HUES6 (cell line): ENCODE measurements at regions not wholly inside any gene's neighbourhood (a gene's known extent, or its start where the extent isn't known, plus 50 kb on each side); places are given as distances from the start of the nearest gene placed in this dataset.

Source experiments
- H3K27ac ChIP-seq: 2 replicates; pipeline ENCODE4 v1.7.0; 2013; ENCODE audit warnings: low read depth, mild to moderate bottlenecking, low read length, inconsistent platforms
- H3K27me3 ChIP-seq: 2 replicates; pipeline ENCODE4 v1.6.1; 2013; ENCODE audit warnings: low read length; ENCODE audit not compliant: control insufficient read depth, insufficient read depth
- H3K36me3 ChIP-seq: 2 replicates; pipeline ENCODE4 v1.6.1; 2013; ENCODE audit warnings: low read length; ENCODE audit not compliant: control insufficient read depth, insufficient read depth
- H3K4me1 ChIP-seq: 2 replicates; pipeline ENCODE4 v1.6.1; 2013; ENCODE audit warnings: low read length; ENCODE audit not compliant: control insufficient read depth, insufficient read depth
- H3K4me3 ChIP-seq: 2 replicates; pipeline ENCODE4 v1.5.1; 2013; ENCODE audit warnings: low read depth, low read length
- H3K9ac ChIP-seq: one replicate; pipeline ENCODE4 v1.6.1; 2013; ENCODE audit warnings: mild to moderate bottlenecking, low read length
- H3K9me3 ChIP-seq: 2 replicates; pipeline ENCODE4 v1.6.1; 2013; ENCODE audit warnings: low read depth, low read length; ENCODE audit not compliant: control insufficient read depth, insufficient read depth

DNA sequence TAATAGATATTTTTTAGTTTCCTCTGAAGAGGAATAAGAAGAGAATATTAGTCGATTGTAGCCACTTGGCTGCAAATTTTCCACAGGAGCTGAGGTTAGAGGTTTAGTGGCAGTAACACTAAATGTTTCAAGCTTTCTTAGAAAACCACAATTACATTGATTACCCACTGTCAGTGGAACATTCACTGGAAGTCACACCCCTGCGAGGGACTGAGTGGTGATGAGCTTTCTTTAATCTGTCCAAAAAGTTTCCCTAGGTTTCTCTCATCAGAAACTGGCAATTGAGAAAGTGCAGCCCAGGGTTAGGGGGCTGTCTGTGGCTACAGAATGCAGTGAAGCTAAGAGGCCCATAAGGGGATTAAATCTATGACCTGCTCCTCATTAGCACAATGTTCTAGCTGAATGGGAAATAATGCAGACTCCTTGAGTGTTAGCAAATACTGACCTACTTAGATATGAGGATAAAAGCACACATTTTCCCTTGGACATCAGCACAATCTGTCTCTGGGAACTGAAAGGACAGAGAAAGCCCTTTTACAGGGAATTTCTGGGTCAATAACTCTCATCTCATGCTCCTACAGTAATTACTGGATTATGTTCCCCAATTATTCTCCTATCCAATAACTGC, 189.5 kb downstream of the FAM76B start:
- H3K9me3 ChIP-seq, result no peaks in the 10 kb centered on the region
- H3K27ac ChIP-seq, result no peak overlapping the region
- H3K4me3 ChIP-seq, result no peak overlapping the region
- no peaks in the 10 kb centered on the region for H3K4me1 ChIP-seq
- H3K36me3 ChIP-seq, result no peaks in the 10 kb centered on the region
- no peaks in the 10 kb centered on the region for H3K27me3 ChIP-seq
- no peak overlapping the region for H3K9ac ChIP-seq

DNA sequence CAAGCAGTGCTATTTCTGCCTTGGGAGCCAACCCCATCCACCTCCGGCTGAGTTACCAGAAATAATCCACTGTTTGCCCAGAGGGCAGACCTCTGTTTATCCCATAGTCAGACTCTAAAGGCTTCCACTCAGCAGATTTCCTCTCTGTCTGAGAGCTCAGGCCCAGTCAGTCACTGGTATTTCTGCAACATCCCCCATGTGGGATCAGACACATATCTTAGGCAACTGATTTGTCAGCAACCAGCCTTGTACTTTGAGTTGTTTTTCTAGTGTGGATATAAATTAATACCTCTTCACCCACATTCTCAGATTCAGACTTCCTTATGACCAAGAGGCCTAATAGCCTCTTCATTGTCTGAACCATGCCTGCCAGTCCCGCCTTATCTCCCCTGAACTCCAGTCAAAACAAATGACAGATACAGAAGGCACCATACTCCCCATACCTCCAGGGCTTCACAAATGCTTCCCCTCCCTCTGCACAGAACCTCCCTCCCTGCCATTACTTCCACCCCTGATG, 193.6 kb downstream of the FAM76B start:
- Histone ChIP-seq H3K9me3 (no peaks in the 10 kb centered on the region), H3K27ac (no peak overlapping the region)

DNA sequence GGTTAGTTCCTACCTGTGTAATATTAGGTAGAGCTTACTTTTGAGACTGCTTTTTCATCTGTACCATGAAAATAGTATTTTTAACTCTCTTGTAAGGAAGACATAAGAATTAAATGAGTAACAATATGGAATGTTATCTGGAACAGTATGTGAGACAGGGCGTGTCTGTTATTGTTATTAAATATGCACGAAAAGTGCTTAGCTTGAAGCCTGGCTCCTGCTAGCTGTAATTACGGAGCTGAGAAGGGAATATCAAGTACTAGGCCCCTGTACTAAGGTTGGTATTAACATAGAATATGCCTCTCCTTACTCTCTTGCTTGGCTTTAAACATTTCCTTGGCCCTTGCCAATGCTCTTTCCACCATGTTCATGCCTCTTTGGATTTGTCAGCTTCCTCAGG, 194.0 kb downstream of the FAM76B start:
- Histone ChIP-seq H3K9me3 (no peaks in the 10 kb centered on the region), H3K27ac (no peak overlapping the region), H3K4me1 (peaks cover 9% of the 10 kb centered on the region; the same call in 1 of the 2 replicates), H3K4me3 (no peak overlapping the region), H3K9ac (no peak overlapping the region), H3K36me3 (no peaks in the 10 kb centered on the region), H3K27me3 (no peaks in the 10 kb centered on the region)

More for the DNA sequence above, 193.6 kb downstream of the FAM76B start:
- Histone ChIP-seq H3K4me1 (peaks cover 9% of the 10 kb centered on the region; the same call in 1 of the 2 replicates), H3K27me3 (no peaks in the 10 kb centered on the region), H3K9ac (no peak overlapping the region), H3K4me3 (no peak overlapping the region), H3K36me3 (no peaks in the 10 kb centered on the region)

DNA sequence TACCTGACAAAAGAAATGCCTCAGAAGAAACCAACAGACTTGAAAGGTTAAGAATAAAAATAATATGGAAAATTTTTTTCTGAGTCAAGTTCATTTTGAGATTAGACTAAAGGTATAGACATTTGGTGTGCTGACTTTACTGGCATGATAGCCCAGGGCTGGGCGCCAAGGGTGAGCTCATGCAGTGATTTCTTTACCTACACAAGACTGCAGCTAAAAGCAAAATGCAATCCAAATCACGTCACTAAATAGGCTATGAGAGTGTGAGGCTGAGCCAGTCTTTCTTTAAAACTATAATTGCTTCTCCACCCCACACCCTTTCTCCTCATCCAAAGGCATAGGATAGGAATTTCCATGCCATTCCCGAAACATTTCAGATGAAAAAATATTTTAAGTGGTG, 196.5 kb downstream of the FAM76B start:
- no peak overlapping the region for H3K27ac ChIP-seq

DNA sequence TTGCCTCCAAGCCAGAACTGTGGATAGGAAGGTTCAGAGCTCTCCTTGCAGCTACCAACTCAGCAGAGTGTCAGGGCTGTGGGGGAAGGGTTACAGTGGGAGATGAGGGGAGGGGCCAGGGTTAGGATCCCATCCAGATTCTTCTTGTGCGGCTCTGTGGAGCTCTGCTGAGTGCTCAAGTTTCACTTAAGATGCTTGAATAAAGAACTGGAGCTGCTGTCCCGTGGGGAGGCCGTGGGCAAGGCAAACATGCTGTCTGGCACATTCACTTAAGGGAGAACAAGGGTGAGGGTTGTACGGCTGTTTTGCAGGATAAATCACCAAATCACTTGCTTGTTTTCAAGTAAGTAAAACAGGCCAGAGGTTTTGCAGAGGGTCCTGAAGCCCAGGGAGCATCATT, 197.1 kb downstream of the FAM76B start:
- no peak overlapping the region for H3K4me3 ChIP-seq
- no peaks in the 10 kb centered on the region for H3K36me3 ChIP-seq
- H3K9me3 ChIP-seq, result no peaks in the 10 kb centered on the region

More for the DNA sequence above, 196.5 kb downstream of the FAM76B start:
- no peaks in the 10 kb centered on the region for H3K27me3 ChIP-seq
- H3K9me3 ChIP-seq, result no peaks in the 10 kb centered on the region
- H3K9ac ChIP-seq, result no peak overlapping the region
- H3K36me3 ChIP-seq, result no peaks in the 10 kb centered on the region
- H3K4me1 ChIP-seq, result peaks cover 9% of the 10 kb centered on the region; the same call in 1 of the 2 replicates
- no peak overlapping the region for H3K4me3 ChIP-seq

DNA sequence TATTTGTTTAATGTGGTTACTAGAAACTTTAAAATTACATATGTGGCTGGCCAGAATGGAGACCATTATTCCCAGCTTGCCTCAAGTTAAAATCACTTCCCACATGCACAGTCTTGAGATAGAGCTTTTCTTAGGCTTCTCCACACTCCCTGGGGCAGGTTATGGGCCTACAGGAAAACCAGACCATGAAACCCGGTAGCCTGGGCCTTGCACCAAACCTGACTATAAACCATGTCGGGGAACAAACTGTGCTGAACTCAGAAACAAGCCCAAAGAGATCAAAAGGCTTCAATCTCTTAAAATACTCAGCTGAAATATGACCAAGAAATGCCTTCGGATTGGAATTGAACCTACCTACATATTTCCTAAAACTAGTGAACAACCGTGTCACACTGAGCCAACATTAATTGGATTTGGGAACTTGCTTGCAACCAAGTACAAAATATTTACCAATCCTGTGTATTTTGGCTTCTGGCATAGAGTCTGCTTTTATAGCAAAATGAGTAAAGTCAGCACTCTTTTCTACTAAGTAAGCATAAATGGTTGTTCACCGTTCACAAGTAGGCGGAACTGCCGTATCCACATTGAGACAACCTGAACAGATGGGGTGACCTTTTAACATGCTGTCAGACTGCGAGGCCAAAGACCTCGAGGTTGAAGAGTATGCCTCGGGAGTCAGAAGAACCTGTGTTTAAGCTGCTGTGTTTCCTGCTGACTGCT, 199.5 kb downstream of the FAM76B start:
- no peaks in the 10 kb centered on the region for H3K9me3 ChIP-seq
- H3K9ac ChIP-seq, result no peak overlapping the region
- H3K36me3 ChIP-seq, result no peaks in the 10 kb centered on the region
- no peak overlapping the region for H3K4me3 ChIP-seq
- H3K4me1 ChIP-seq, result peaks cover 9% of the 10 kb centered on the region; the same call in 1 of the 2 replicates
- H3K27ac ChIP-seq, result no peak overlapping the region
- no peaks in the 10 kb centered on the region for H3K27me3 ChIP-seq

More for the DNA sequence above, 197.1 kb downstream of the FAM76B start:
- Histone ChIP-seq H3K27ac (no peak overlapping the region), H3K9ac (no peak overlapping the region), H3K4me1 (peaks cover 9% of the 10 kb centered on the region; the same call in 1 of the 2 replicates), H3K27me3 (no peaks in the 10 kb centered on the region)

DNA sequence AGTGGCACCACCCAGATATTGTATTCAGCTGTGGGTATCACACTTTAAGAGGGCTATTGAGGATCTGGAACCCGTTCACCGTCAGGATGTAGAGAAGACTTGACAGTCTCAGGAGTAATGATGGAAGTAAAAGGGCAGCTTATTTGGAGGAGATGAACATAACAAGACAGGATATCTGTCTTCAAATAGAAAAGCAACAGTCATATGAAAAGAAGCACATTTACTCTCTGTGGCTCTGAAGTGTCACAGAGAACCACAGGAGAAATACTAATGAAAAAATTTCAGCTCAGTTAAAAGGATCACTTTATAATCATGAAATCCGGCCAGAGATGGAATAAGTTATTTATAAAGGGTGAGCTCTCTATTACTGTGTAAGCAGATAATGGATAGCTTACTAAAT, 200.8 kb downstream of the FAM76B start:
- Histone ChIP-seq H3K9me3 (no peaks in the 10 kb centered on the region), H3K4me1 (peaks cover 9% of the 10 kb centered on the region; the same call in 1 of the 2 replicates), H3K27me3 (no peaks in the 10 kb centered on the region), H3K27ac (no peak overlapping the region), H3K36me3 (no peaks in the 10 kb centered on the region), H3K4me3 (no peak overlapping the region), H3K9ac (no peak overlapping the region)

DNA sequence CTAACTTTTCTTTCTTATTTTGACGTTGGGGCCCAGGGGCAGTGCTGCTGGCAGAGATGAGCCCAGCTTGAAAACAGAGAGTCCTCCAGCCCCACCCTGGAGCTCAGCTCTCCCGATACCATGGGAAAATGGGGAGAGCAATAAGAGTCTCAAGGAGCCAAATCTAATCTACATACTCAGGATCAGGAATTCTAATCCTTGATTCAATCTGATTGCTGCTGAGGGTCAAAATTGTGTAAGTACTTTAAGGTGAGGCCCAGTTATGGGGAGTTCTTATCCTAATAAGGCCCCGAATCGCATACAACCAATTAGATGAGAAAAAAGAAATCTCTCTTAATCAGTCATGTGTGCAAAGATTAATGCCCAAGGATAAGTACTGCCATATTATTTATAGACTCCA, 202.9 kb downstream of the FAM76B start:
- H3K27me3 ChIP-seq, result no peaks in the 10 kb centered on the region
- no peak overlapping the region for H3K4me3 ChIP-seq
- no peak overlapping the region for H3K27ac ChIP-seq
- no peaks in the 10 kb centered on the region for H3K4me1 ChIP-seq
- H3K36me3 ChIP-seq, result no peaks in the 10 kb centered on the region
- no peaks in the 10 kb centered on the region for H3K9me3 ChIP-seq
- no peak overlapping the region for H3K9ac ChIP-seq

DNA sequence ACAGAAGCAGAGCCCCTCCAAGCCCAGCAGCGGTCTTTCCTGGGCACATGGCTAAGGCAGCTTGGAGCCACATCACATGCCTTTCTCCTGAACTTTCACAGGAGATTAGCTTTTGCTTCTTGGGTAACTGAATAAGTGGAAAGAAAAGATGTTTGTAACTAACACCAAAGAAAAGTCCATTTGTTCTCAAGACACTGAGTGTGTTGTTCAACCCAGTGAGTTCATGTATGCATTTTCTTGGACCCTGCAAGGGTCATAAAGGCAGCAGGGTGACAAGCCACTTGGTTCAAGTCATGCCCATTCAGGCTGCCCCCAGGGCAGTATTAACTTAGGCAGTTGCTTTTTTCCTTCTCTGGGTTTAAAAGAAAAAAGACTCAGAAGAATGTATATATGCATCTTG, 203.4 kb downstream of the FAM76B start:
- Histone ChIP-seq H3K27ac (no peak overlapping the region), H3K36me3 (no peaks in the 10 kb centered on the region), H3K9ac (no peak overlapping the region)

DNA sequence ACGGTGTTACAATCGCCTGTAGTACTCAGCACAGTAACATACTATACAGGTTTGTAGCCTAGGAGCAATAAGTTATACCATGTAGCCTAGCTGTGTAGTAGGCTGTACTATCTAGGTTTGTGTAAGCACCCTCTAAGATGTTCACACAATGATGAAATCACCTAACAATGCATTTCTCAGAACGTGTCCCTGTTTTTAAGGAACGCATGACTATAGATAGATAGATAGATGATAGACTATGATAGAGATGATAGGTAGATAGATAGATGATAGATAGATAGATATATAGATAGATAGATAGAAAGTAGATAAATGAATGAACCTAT, 203.9 kb downstream of the FAM76B start:
- H3K4me3 ChIP-seq, result no peak overlapping the region
- no peak overlapping the region for H3K27ac ChIP-seq
- H3K9me3 ChIP-seq, result no peaks in the 10 kb centered on the region
- no peaks in the 10 kb centered on the region for H3K36me3 ChIP-seq
- H3K27me3 ChIP-seq, result no peaks in the 10 kb centered on the region
- H3K4me1 ChIP-seq, result no peaks in the 10 kb centered on the region
- no peak overlapping the region for H3K9ac ChIP-seq

More for the DNA sequence above, 203.4 kb downstream of the FAM76B start:
- H3K4me3 ChIP-seq, result no peak overlapping the region
- no peaks in the 10 kb centered on the region for H3K9me3 ChIP-seq
- no peaks in the 10 kb centered on the region for H3K27me3 ChIP-seq
- no peaks in the 10 kb centered on the region for H3K4me1 ChIP-seq

DNA sequence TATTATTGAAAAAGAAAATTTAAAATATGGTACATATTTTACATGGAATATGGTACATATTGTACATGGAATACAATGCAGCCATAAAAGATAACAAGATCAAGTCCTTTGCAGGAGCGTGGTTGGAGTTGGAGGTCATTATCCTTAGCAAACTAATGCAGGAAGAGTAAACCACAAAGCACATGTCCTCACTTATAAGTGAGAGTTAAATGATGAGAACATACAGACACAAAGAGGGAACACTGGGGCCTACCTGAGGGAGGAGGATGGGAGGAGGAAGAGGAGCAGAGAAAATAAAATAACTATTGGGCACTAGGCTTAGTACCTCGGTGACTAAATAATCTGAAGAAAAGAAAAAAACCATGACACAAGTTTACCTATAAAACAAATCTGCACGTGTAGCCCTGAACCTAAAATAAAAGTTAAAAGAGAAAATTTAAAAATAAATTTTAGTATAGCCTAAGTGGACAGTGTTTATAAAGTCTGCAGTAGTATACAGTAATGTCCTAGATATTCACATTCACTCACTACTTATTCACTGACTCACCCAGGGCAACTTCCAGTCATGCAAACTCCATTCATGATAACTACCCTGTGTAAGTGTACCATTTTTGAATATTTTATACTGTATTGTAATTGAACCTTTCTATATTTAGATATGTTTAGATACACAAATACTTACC, 204.4 kb downstream of the FAM76B start:
- no peaks in the 10 kb centered on the region for H3K27me3 ChIP-seq
- H3K9ac ChIP-seq, result no peak overlapping the region
- no peaks in the 10 kb centered on the region for H3K36me3 ChIP-seq
- no peak overlapping the region for H3K27ac ChIP-seq
- H3K4me3 ChIP-seq, result no peak overlapping the region
- no peaks in the 10 kb centered on the region for H3K4me1 ChIP-seq
- no peaks in the 10 kb centered on the region for H3K9me3 ChIP-seq
